ENCODE measurements at regions not wholly inside any gene's neighbourhood (a gene's known extent, or its start where the extent isn't known, plus 50 kb on each side); places are given as distances from the start of the nearest gene placed in this dataset.

DNA sequence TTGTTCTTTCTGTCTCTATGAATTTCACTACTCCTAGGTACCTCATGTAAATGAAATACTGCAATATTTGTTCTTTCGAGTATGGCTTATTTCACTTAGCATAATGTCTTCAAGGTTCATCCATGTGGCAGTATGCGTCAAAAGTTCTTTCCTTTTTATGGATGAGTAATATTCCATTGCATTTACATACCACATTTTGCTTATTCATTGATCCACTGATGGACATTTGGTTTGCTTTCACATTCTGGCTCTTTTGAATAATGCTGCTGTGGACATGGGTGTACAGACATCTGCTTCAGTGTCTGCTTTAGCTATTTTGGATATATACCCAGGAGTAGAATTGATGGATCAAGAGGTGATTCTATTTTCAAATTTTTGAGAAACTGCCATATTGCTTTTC, 144.2 kb upstream of the PAPPA start:
- TF ChIP-seq, protein P1, sequence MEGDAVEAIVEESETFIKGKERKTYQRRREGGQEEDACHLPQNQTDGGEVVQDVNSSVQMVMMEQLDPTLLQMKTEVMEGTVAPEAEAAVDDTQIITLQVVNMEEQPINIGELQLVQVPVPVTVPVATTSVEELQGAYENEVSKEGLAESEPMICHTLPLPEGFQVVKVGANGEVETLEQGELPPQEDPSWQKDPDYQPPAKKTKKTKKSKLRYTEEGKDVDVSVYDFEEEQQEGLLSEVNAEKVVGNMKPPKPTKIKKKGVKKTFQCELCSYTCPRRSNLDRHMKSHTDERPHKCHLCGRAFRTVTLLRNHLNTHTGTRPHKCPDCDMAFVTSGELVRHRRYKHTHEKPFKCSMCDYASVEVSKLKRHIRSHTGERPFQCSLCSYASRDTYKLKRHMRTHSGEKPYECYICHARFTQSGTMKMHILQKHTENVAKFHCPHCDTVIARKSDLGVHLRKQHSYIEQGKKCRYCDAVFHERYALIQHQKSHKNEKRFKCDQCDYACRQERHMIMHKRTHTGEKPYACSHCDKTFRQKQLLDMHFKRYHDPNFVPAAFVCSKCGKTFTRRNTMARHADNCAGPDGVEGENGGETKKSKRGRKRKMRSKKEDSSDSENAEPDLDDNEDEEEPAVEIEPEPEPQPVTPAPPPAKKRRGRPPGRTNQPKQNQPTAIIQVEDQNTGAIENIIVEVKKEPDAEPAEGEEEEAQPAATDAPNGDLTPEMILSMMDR (IDR thresholded peaks at IDR 0.05; ENCODE audit: borderline replicate concordance, extremely low read depth, low read length, poor library complexity, severe bottlenecking), result no peak
- TF ChIP-seq EZH2 (IDR thresholded peaks at IDR 0.05; ENCODE audit: borderline replicate concordance, low read depth, low read length, severe bottlenecking), result no peak

Measured in DND-41 (cell line).